ENCODE measurements at regions not wholly inside any gene's neighbourhood (a gene's known extent, or its start where the extent isn't known, plus 50 kb on each side); places are given as distances from the start of the nearest gene placed in this dataset.

GRCh38 chr4:113835005-113835404 lies 73.5 kb upstream of the CAMK2D start:
- TF ChIP-seq EP300 (IDR thresholded peaks at IDR 0.05) (no peak), CTCF (IDR thresholded peaks at IDR 0.05) (no peak), POLR2A (IDR thresholded peaks at IDR 0.05) (no peak)
